ENCODE measurements at regions not wholly inside any gene's neighbourhood (a gene's known extent, or its start where the extent isn't known, plus 50 kb on each side); places are given as distances from the start of the nearest gene placed in this dataset.
"Not testable (repeated sequence)": the region's sequence is repeated elsewhere in the genome, so short reads cannot be mapped to it uniquely, and the experiment has no call there.

DNA sequence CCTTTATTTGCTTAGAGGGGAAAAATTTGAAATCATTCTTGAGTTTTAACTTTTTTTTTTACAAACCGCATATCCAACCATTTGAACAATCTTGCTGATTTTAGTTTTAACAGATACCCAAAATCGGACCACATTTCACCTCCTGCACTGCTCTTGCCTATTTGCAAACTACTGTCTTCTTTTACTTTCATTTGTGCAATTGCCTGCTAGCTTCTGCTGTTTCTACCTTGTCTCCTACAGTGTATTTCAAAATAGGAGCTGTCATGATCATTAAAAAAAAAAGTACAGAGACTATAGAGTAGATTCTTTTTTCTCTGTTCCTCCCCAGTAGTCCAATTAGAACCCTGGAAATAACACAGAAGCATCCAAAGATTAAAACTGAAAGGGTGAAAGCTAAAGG, 1081.2 kb downstream of the SOCS6 start:
- TF ChIP-seq, protein P1, sequence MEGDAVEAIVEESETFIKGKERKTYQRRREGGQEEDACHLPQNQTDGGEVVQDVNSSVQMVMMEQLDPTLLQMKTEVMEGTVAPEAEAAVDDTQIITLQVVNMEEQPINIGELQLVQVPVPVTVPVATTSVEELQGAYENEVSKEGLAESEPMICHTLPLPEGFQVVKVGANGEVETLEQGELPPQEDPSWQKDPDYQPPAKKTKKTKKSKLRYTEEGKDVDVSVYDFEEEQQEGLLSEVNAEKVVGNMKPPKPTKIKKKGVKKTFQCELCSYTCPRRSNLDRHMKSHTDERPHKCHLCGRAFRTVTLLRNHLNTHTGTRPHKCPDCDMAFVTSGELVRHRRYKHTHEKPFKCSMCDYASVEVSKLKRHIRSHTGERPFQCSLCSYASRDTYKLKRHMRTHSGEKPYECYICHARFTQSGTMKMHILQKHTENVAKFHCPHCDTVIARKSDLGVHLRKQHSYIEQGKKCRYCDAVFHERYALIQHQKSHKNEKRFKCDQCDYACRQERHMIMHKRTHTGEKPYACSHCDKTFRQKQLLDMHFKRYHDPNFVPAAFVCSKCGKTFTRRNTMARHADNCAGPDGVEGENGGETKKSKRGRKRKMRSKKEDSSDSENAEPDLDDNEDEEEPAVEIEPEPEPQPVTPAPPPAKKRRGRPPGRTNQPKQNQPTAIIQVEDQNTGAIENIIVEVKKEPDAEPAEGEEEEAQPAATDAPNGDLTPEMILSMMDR (IDR thresholded peaks at IDR 0.05; ENCODE audit: low read depth, low read length), result no peak

DNA sequence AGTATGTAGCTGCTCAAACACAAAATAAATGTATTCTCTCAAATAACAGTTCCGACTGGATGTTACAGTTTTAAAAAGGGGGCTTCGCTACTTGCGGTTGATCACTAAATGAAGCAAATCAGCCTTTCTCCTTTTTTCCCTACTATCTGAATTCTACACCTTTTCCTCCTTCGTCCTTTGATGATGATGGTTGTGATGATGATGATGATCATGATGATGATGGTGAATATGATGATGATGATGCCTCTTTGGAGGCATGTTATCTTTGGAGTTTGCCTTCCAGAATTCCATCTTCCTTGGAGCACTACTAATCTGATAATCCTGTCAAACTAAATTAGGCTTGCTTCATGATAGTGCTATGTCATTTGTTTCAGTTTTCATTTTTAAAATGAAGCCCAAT, 1073.3 kb downstream of the SOCS6 start:
- no peak for DNase-seq (ENCODE audit: low read depth in 1 of 2, low spot score in 1 of 2)
- no peaks in the 10 kb centered on the region for H3K27me3 ChIP-seq
- H3K36me3 ChIP-seq, result no peaks in the 10 kb centered on the region
- no peak overlapping the region for H3K4me3 ChIP-seq
- TF ChIP-seq, protein P1 (IDR thresholded peaks at IDR 0.05; ENCODE audit: low read depth, low read length), result no peak
- H3K27ac ChIP-seq, result no peak overlapping the region
- H3K4me1 ChIP-seq (ENCODE audit: low read depth), result no peaks in the 10 kb centered on the region
- no peaks in the 10 kb centered on the region for H3K9me3 ChIP-seq (ENCODE audit: low read depth)

More for the DNA sequence above, 1081.2 kb downstream of the SOCS6 start:
- H3K36me3 ChIP-seq, result no peaks in the 10 kb centered on the region
- DNase-seq (ENCODE audit: low read depth in 1 of 2, low spot score in 1 of 2), result no peak
- no peaks in the 10 kb centered on the region for H3K4me1 ChIP-seq (ENCODE audit: low read depth)
- no peaks in the 10 kb centered on the region for H3K27me3 ChIP-seq
- H3K4me3 ChIP-seq, result no peak overlapping the region
- H3K9me3 ChIP-seq (ENCODE audit: low read depth), result no peaks in the 10 kb centered on the region
- H3K27ac ChIP-seq, result no peak overlapping the region

DNA sequence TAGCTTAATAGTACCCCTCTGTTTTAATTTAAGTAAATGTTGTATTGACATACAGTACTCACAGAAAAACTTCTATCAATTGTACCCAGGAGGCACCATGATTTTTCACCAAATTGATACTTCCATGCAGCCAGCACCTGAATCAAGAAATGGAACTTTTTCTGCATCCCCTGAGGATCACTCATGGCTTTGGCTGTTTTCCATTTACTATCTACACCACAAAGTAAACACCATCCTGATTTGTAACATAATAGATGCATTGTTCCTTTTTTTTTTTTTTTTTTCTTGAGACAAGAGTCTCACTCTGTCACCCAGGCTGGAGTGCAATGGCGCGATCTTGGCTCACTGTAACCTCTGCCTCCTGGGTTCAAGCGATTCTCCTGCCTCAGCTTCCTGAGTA, 1066.8 kb downstream of the SOCS6 start:
- H3K27me3 ChIP-seq; H3K9me3 ChIP-seq (ENCODE audit: low read depth); H3K4me1 ChIP-seq (ENCODE audit: low read depth); H3K27ac ChIP-seq; H3K4me3 ChIP-seq; DNase-seq (ENCODE audit: low read depth in 1 of 2, low spot score in 1 of 2); H3K36me3 ChIP-seq: not testable (repeated sequence)

DNA sequence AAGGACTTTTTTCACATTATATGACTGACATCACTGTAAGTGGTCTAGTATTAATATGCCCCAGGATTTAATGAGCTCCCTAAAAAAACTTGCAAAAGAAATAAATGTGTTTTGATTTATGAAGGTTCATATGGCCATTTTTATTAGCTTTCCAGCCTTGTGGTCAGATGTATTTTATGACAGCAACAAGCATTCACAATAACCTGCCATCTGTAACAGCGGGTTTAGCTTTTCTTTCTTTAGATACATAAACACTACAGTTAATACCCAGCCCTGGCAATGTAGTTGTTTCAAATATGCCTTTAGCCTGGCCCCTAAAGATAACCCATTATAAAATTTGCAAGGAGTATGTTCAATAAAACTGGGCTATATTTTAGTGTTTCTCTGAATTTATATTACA, 1063.8 kb downstream of the SOCS6 start:
- H3K9me3 ChIP-seq (ENCODE audit: low read depth), result no peaks in the 10 kb centered on the region

DNA sequence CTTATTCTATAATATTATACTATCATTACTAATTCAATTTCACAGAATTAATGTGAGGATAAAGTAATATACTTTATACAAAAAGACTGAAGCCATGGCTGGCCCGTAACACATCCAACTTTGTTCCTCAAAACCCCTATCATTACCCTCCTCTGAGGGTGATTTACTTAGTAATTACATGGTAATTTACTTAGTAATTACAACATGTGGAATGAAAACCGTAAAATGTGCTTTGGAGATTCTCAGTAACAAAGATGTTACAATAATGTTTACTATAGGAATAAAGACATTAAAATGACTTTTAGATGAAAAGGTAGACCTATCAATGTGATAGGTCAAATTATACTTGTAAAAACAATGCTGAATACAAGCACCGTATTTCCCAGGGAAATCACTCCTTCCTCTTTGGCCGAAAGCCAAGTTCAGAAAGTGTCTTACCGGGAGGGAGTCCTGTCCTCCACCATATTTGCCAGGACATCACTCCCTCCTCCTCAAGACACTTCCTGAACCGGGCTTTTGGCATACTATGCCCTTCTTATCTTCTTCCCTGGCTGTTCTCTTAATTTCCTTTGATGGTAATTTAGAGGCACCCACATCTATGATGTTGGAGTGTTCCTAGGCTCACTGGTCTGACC, 1047.8 kb downstream of the SOCS6 start:
- H3K9me3 ChIP-seq (ENCODE audit: low read depth), result no peaks in the 10 kb centered on the region

More for the DNA sequence above, 1063.8 kb downstream of the SOCS6 start:
- no peak for DNase-seq (ENCODE audit: low read depth in 1 of 2, low spot score in 1 of 2)
- TF ChIP-seq, protein P1 (IDR thresholded peaks at IDR 0.05; ENCODE audit: low read depth, low read length), result no peak
- Histone ChIP-seq H3K4me3 (no peak overlapping the region), H3K4me1 (ENCODE audit: low read depth) (no peaks in the 10 kb centered on the region), H3K36me3 (no peaks in the 10 kb centered on the region), H3K27me3 (no peaks in the 10 kb centered on the region), H3K27ac (no peak overlapping the region)

DNA sequence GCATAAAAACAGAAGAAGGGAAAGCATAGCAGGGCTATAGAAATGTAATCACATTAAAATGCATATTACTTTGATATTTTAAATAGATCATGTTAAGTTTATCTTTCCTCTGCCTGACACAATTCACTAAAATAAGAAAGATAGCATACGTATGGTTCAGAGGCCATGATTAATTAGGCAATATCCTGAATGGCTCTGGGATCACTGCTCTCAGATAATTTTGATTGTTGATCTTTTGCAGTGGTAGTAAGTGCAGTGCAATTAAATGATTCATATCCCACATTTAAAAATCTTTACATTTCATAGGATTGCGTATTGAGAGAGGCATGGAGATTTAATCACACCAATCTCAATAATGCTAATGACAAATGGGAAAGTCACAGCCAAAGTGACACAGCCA, 1040.7 kb downstream of the SOCS6 start:
- Histone ChIP-seq H3K4me3 (no peak overlapping the region), H3K9me3 (ENCODE audit: low read depth) (no peaks in the 10 kb centered on the region), H3K4me1 (ENCODE audit: low read depth) (no peaks in the 10 kb centered on the region), H3K27ac (no peak overlapping the region), H3K27me3 (no peaks in the 10 kb centered on the region), H3K36me3 (no peaks in the 10 kb centered on the region)
- TF ChIP-seq, protein P1 (IDR thresholded peaks at IDR 0.05; ENCODE audit: low read depth, low read length), result no peak
- no peak for DNase-seq (ENCODE audit: low read depth in 1 of 2, low spot score in 1 of 2)

More for the DNA sequence above, 1047.8 kb downstream of the SOCS6 start:
- no peaks in the 10 kb centered on the region for H3K4me1 ChIP-seq (ENCODE audit: low read depth)
- TF ChIP-seq, protein P1 (IDR thresholded peaks at IDR 0.05; ENCODE audit: low read depth, low read length), result no peak
- no peak for DNase-seq (ENCODE audit: low read depth in 1 of 2, low spot score in 1 of 2)
- no peaks in the 10 kb centered on the region for H3K27me3 ChIP-seq
- H3K4me3 ChIP-seq, result no peak overlapping the region
- no peak overlapping the region for H3K27ac ChIP-seq
- H3K36me3 ChIP-seq, result no peaks in the 10 kb centered on the region

Data from cardiac muscle cell (in vitro differentiated cells and primary cell).